Loucy (cell line): ENCODE measurements at regions not wholly inside any gene's neighbourhood (a gene's known extent, or its start where the extent isn't known, plus 50 kb on each side); places are given as distances from the start of the nearest gene placed in this dataset.

ENCODE experiments used
- EZH2phosphoT487 ChIP-seq: fragments of 200-600 bp; IDR thresholded peaks from 2 replicates; pipeline ENCODE4 v1.6.1; 2018; ENCODE audit warnings: antibody characterized with exemption, mild to moderate bottlenecking, moderate library complexity, borderline replicate concordance
- TF ChIP-seq, protein P1 (sequence below): fragments of 200-600 bp; sonication (generic); conservative IDR thresholded peaks from 2 replicates; pipeline ENCODE4 v1.5.1; 2014; ENCODE audit warnings: mild to moderate bottlenecking, antibody characterized with exemption, low read length

GRCh38 chr7:112951070-112951469 is 135.6 kb downstream of the GPR85 start:
- TF ChIP-seq, protein P1, sequence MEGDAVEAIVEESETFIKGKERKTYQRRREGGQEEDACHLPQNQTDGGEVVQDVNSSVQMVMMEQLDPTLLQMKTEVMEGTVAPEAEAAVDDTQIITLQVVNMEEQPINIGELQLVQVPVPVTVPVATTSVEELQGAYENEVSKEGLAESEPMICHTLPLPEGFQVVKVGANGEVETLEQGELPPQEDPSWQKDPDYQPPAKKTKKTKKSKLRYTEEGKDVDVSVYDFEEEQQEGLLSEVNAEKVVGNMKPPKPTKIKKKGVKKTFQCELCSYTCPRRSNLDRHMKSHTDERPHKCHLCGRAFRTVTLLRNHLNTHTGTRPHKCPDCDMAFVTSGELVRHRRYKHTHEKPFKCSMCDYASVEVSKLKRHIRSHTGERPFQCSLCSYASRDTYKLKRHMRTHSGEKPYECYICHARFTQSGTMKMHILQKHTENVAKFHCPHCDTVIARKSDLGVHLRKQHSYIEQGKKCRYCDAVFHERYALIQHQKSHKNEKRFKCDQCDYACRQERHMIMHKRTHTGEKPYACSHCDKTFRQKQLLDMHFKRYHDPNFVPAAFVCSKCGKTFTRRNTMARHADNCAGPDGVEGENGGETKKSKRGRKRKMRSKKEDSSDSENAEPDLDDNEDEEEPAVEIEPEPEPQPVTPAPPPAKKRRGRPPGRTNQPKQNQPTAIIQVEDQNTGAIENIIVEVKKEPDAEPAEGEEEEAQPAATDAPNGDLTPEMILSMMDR = no peak
- TF ChIP-seq EZH2phosphoT487 = no peak
